ENCODE measurements at regions not wholly inside any gene's neighbourhood (a gene's known extent, or its start where the extent isn't known, plus 50 kb on each side); places are given as distances from the start of the nearest gene placed in this dataset.

GRCh38 chr16:63983401-63983800 lies 1138.5 kb downstream of the CDH11 start (continued):
- TF ChIP-seq USF1 (IDR thresholded peaks at IDR 0.05; ENCODE audit: borderline replicate concordance, extremely low read length, insufficient read depth, low read depth, low read length) = no peak
- TF ChIP-seq CHD2 (IDR thresholded peaks at IDR 0.05; ENCODE audit: borderline replicate concordance, low read depth, low read length) = no peak
- TF ChIP-seq CREM (IDR thresholded peaks at IDR 0.05; ENCODE audit: low read depth) = no peak

DNA sequence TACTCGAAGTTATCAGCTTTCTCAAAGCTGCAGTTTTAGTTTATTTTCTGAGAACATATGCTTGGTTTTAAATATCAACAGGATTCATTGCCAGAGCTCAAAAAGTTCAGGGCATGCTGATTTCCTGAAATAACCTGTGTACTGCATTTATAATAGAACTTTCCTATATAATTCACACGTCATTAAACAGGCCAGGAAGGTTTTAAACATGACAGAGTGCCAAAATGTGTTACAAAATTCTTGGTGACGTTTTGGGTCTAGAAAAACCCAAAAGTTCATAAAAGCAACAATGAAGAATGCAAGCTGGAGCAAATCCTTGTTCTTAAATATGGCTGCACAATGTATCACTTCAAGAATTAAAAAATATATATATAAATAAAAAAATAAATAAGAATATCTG lies 1139.1 kb downstream of the CDH11 start:
- Histone ChIP-seq H3K4me3 (no peak overlapping the region), H3K4me2 (ENCODE audit: control insufficient read depth, insufficient read depth) (no peak overlapping the region), H3K4me1 (ENCODE audit: control insufficient read depth, insufficient read depth, low read length) (no peaks in the 10 kb centered on the region), H3K9me3 (replicated peaks; ENCODE audit: control insufficient read depth, insufficient read depth, low read length) (no peaks in the 10 kb centered on the region), H3K9ac (ENCODE audit: control insufficient read depth, insufficient read depth, low read length) (no peak overlapping the region), H2AFZ (ENCODE audit: control insufficient read depth, low read depth, low read length) (no peak overlapping the region), H3K36me3 (ENCODE audit: control insufficient read depth in 2 of 2, insufficient read depth in 2 of 2, low read length in 1 of 2) (no peaks in the 10 kb centered on the region), H3K27ac (ENCODE audit: control insufficient read depth, insufficient read depth) (no peak overlapping the region), H4K20me1 (ENCODE audit: control insufficient read depth, insufficient read depth) (no peaks in the 10 kb centered on the region), H3K79me2 (ENCODE audit: control insufficient read depth, insufficient read depth, low read length) (no peaks in the 10 kb centered on the region), H3K27me3 (replicated peaks in 1 of 2; ENCODE audit: control insufficient read depth in 2 of 2, insufficient read depth in 2 of 2, low read length in 1 of 2) (no peaks in the 10 kb centered on the region)
- ATAC-seq (no peak), DNase-seq (ENCODE audit: low read depth, low spot score) (no peak), FAIRE-seq (no peak)
- ChIA-PET SMC1A (ENCODE audit: uncharacterized antibody, unreplicated experiment) (no interaction called here), CTCF (interaction anchor here (1.1 kb wide), 1 partner anchor 29 kb away, joined by 3 read pairs; no protein-coding TSS in a partner anchor), RAD21 (ENCODE audit: unreplicated experiment) (no interaction called here), POLR2A (no interaction called here)
- in situ Hi-C loops (cut with MboI) = no loop called here
- BruUV-seq (replicated peaks) = no TSS peak
- intact Hi-C loops (cut with micrococcal nuclease; ENCODE audit: unreplicated experiment) = no loop called here
- 2% methylated on average over 3 of the region's 3 CpGs for WGBS (ENCODE audit: insufficient coverage, insufficient replicate concordance, low lambda C conversion rate, missing lambda C conversion rate)
- TF ChIP-seq EED (IDR thresholded peaks at IDR 0.05; ENCODE audit: low read depth) = no peak
- TF ChIP-seq POLR2AphosphoS5 (IDR thresholded peaks at IDR 0.05; ENCODE audit: low read length) = no peak
- no peak for TF ChIP-seq EZH2 (IDR thresholded peaks at IDR 0.05; ENCODE audit: borderline replicate concordance, control insufficient read depth, low read depth, low read length)
- TF ChIP-seq ZBED1 (IDR thresholded peaks at IDR 0.05; ENCODE audit: borderline replicate concordance) = no peak
- no peak for TF ChIP-seq SMARCA5 (IDR thresholded peaks at IDR 0.05)
- TF ChIP-seq CBX3 (IDR thresholded peaks at IDR 0.05; ENCODE audit: borderline replicate concordance, low read depth) = no peak
- no peak for TF ChIP-seq YY1 (IDR thresholded peaks at IDR 0.05; ENCODE audit: low read depth, low read length)
- no peak for TF ChIP-seq TARDBP (IDR thresholded peaks at IDR 0.05; ENCODE audit: borderline replicate concordance)
- no peak for TF ChIP-seq E4F1 (IDR thresholded peaks at IDR 0.05; ENCODE audit: borderline replicate concordance, partially characterized antibody)
- no peak for TF ChIP-seq STAT1 (conservative IDR thresholded peaks at IDR 0.05)
- no peak for TF ChIP-seq RFX5 (IDR thresholded peaks at IDR 0.05; ENCODE audit: low read depth, low read length)
- no peak for TF ChIP-seq NBN (IDR thresholded peaks at IDR 0.05)
- TF ChIP-seq, protein P1, sequence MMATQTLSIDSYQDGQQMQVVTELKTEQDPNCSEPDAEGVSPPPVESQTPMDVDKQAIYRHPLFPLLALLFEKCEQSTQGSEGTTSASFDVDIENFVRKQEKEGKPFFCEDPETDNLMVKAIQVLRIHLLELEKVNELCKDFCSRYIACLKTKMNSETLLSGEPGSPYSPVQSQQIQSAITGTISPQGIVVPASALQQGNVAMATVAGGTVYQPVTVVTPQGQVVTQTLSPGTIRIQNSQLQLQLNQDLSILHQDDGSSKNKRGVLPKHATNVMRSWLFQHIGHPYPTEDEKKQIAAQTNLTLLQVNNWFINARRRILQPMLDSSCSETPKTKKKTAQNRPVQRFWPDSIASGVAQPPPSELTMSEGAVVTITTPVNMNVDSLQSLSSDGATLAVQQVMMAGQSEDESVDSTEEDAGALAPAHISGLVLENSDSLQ (IDR thresholded peaks at IDR 0.05) = no peak
- no peak for TF ChIP-seq ZNF687 (IDR thresholded peaks at IDR 0.05)
